Breast epithelium (tissue), 4 donors: ENCODE measurements at regions not wholly inside any gene's neighbourhood (a gene's known extent, or its start where the extent isn't known, plus 50 kb on each side); places are given as distances from the start of the nearest gene placed in this dataset.

ENCODE experiments used
- DNase-seq, 2 donors: peaks; one replicate each; pipeline ENCODE4 v3.0.0-alpha.2; 2019; ENCODE audit warnings: low spot score in 2 of 2
- H3K27ac ChIP-seq, 2 donors: fragments of 200-600 bp; sonication (generic) in 1 of 2; one replicate each; pipeline ENCODE4 v1.5.1; 2016 to 2019; ENCODE audit warnings: mild to moderate bottlenecking in 1 of 2
- H3K27me3 ChIP-seq, 2 donors: fragments of 200-600 bp; sonication (generic) in 1 of 2; one replicate each; pipeline versions ENCODE4 v1.5.1 to v1.6.0; 2017 to 2019; ENCODE audit warnings: control low read depth in 1 of 2, mild to moderate bottlenecking in 1 of 2
- H3K36me3 ChIP-seq: fragments of 200-600 bp; one replicate; pipeline ENCODE4 v1.5.1; 2019
- H3K4me1 ChIP-seq, 2 donors: fragments of 200-600 bp; sonication (generic); one replicate each; pipeline ENCODE4 v1.5.1; 2016 to 2019; ENCODE audit warnings: control low read depth in 1 of 2
- H3K4me3 ChIP-seq, 3 donors: fragments of 200-600 bp; sonication (generic); 1 replicate in 2 of 3; 2 replicates in 1 of 3; pipeline ENCODE4 v1.5.1; 2016 to 2019; ENCODE audit warnings: mild to moderate bottlenecking in 3 of 3, moderate library complexity in 2 of 3
- H3K9me3 ChIP-seq, 2 donors: fragments of 200-600 bp; sonication (generic) in 1 of 2; one replicate each; pipeline ENCODE4 v1.5.1; 2016 to 2019; ENCODE audit warnings: control low read depth in 1 of 2
- POLR2A ChIP-seq: fragments of 450-650 bp; IDR thresholded peaks from one replicate; pipeline ENCODE4 v1.6.1; 2016; ENCODE audit warnings: antibody characterized with exemption, mild to moderate bottlenecking, moderate library complexity
- POLR2AphosphoS5 ChIP-seq, 3 donors: sonication (generic); formaldehyde crosslinking; IDR thresholded peaks; one replicate each; pipeline ENCODE4 v1.6.1; 2017; ENCODE audit warnings: antibody characterized with exemption in 3 of 3
- intact Hi-C: fragments of 100-400 bp; cut with DNase I; formaldehyde crosslinking; loops from one replicate; pipeline ENCODE4 v1.15.1; 2023; ENCODE audit warnings: low total_unique reads
- TF ChIP-seq, protein P1 (sequence below), 3 donors: fragments of 450-650 bp; IDR thresholded peaks; one replicate each; pipeline ENCODE4 v1.5.1; 2016 to 2017; ENCODE audit warnings: antibody characterized with exemption in 3 of 3, mild to moderate bottlenecking in 3 of 3, moderate library complexity in 3 of 3

DNA sequence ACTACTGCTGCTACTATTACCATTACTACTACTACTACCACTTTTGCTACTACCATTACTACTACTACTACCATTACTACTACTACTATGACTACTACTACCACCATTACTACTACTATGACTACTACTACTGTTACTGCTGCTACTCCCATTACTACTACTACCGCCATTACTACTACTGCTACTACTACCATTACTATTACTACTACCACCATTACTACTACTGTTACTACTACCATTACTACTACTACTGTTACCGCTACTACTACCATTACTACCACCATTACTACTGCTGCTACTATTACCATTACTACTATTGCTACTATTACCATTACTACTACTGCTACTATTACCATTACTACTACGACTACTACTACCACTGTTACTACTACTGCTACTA lies 209.1 kb downstream of the IRF8 start:
- H3K4me3 ChIP-seq: no peak overlapping the region
- no peak for TF ChIP-seq POLR2AphosphoS5 (IDR thresholded peaks at IDR 0.05)
- TF ChIP-seq, protein P1, sequence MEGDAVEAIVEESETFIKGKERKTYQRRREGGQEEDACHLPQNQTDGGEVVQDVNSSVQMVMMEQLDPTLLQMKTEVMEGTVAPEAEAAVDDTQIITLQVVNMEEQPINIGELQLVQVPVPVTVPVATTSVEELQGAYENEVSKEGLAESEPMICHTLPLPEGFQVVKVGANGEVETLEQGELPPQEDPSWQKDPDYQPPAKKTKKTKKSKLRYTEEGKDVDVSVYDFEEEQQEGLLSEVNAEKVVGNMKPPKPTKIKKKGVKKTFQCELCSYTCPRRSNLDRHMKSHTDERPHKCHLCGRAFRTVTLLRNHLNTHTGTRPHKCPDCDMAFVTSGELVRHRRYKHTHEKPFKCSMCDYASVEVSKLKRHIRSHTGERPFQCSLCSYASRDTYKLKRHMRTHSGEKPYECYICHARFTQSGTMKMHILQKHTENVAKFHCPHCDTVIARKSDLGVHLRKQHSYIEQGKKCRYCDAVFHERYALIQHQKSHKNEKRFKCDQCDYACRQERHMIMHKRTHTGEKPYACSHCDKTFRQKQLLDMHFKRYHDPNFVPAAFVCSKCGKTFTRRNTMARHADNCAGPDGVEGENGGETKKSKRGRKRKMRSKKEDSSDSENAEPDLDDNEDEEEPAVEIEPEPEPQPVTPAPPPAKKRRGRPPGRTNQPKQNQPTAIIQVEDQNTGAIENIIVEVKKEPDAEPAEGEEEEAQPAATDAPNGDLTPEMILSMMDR (IDR thresholded peaks at IDR 0.05): no peak
- no peak for TF ChIP-seq POLR2A
- H3K4me1 ChIP-seq: no peaks in the 10 kb centered on the region
- H3K27ac ChIP-seq: no peak overlapping the region
- no peaks in the 10 kb centered on the region for H3K36me3 ChIP-seq
- intact Hi-C loops: no loop called here
- H3K27me3 ChIP-seq: peaks cover 0 to 6% of the 10 kb centered on the region in 2 donors
- no peak for DNase-seq
- H3K9me3 ChIP-seq: no peaks in the 10 kb centered on the region

DNA sequence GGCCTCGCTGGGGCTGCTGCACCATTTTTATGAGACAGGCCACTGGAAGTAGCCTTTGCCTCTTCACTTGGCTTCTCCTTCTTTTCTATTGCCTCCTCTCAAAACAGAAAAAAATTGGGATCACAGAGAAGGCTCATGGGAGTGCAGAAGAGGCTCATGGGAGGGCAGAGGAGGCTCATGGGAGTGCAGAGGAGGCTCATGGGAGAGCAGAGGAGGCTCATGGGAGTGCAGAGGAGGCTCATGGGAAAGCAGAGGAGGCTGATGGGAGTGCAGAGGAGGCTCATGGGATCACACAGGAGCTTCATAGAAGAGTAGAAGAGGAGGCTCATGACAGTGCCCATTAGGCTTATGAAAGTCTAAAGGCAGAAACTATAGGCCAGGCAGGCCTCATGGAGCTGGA lies 211.2 kb downstream of the IRF8 start:
- Histone ChIP-seq H3K27ac (no peak overlapping the region), H3K4me1 (no peaks in the 10 kb centered on the region), H3K36me3 (no peaks in the 10 kb centered on the region), H3K9me3 (no peaks in the 10 kb centered on the region), H3K27me3 (peaks cover 0 to 6% of the 10 kb centered on the region in 2 donors), H3K4me3 (no peak overlapping the region)
- intact Hi-C loops: no loop called here
- no peak for DNase-seq
- TF ChIP-seq, protein P1 (IDR thresholded peaks at IDR 0.05): no peak
- TF ChIP-seq POLR2AphosphoS5 (IDR thresholded peaks at IDR 0.05): no peak
- TF ChIP-seq POLR2A: no peak

DNA sequence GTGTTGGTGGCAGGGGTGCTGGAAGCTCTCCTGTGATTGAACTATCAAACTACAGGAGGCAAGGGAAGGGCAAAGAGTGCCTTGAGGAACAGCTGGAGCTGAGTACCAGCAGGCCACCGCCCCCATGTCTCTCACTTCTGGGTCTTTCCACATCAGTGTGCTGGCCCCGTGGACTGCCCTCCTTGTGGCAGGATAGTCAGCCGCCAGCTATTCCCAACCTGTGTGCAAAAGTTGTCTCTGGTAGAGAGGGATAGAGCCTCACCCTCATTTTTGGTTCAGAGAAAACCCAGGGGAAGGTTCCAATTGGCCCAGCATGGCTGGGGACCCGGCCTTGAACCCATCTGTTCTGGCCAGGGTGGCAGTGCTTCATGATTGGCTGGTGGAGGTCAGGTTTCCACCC lies 211.8 kb downstream of the IRF8 start:
- TF ChIP-seq, protein P1 (IDR thresholded peaks at IDR 0.05): no peak
- no peak for TF ChIP-seq POLR2AphosphoS5 (IDR thresholded peaks at IDR 0.05)
- TF ChIP-seq POLR2A: no peak
- intact Hi-C loops: no loop called here
- Histone ChIP-seq H3K4me1 (no peaks in the 10 kb centered on the region), H3K4me3 (no peak overlapping the region), H3K36me3 (no peaks in the 10 kb centered on the region), H3K27me3 (peaks cover 0 to 6% of the 10 kb centered on the region in 2 donors), H3K9me3 (no peaks in the 10 kb centered on the region), H3K27ac (no peak overlapping the region)
- no peak for DNase-seq

DNA sequence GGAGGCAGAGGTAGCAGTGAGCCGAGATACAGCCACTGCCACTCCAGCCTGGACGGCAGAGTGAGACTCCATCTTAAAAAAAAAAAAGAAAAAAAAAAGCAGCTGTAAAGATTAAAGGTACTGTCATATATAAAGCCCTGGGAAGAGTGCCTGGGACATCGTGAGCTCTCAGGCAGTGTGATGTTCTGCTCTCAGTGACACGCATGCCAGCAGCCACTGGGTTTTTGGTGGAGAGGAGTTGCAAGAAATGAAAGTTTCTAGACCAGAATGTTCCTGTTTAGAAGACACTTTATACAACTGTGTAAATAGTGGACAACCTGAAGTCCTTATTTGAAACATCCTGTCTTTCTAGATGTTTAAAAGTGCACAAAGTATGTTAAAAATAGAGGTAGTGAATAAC lies 213.2 kb downstream of the IRF8 start:
- Histone ChIP-seq H3K4me1 (no peaks in the 10 kb centered on the region), H3K4me3 (no peak overlapping the region), H3K9me3 (no peaks in the 10 kb centered on the region), H3K27me3 (peaks cover 0 to 9% of the 10 kb centered on the region in 2 donors), H3K36me3 (no peaks in the 10 kb centered on the region), H3K27ac (no peak overlapping the region)
- no peak for DNase-seq
- TF ChIP-seq POLR2AphosphoS5 (IDR thresholded peaks at IDR 0.05) (no peak), POLR2A (no peak)
- TF ChIP-seq, protein P1 (IDR thresholded peaks at IDR 0.05): no peak
- intact Hi-C loops: no loop called here

DNA sequence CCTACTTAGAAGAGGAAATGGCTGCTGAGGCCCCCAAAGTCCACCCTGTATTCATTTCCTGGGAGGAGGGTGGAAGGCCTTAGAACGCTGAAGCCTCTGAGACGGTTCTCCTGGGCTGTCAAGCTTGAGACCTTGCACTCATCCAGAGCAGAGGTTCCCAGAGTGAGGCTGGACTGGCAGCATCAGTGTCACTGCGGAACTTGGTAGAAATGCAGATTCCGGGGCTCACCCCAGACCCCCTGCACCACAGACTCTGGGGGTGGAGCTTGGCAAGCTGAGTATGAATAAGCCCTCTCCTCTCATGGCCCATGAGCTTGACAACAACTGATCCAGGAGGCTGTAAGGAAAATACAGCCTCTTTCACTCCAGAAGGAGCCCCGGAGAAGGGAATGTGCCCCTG lies 218.3 kb downstream of the IRF8 start:
- Histone ChIP-seq H3K4me1 (no peaks in the 10 kb centered on the region), H3K4me3 (no peak overlapping the region), H3K27ac (no peak overlapping the region), H3K27me3 (peaks cover 0 to 43% of the 10 kb centered on the region in 2 donors), H3K9me3 (no peaks in the 10 kb centered on the region), H3K36me3 (no peaks in the 10 kb centered on the region)
- intact Hi-C loops: no loop called here
- no peak for DNase-seq
- TF ChIP-seq, protein P1 (IDR thresholded peaks at IDR 0.05): no peak
- TF ChIP-seq POLR2AphosphoS5 (IDR thresholded peaks at IDR 0.05) (no peak), POLR2A (no peak)
